SK-MEL-5 (cell line): ENCODE measurements at regions not wholly inside any gene's neighbourhood (a gene's known extent, or its start where the extent isn't known, plus 50 kb on each side); places are given as distances from the start of the nearest gene placed in this dataset.

Experiments used
- small RNA-seq, 2 experiments: library from RNA; depleted of rRNA; stranded (forward); fragments of <200 nt; gene quantifications; one replicate each; pipeline ENCODE3, GENCODE V24; 2014

Small RNA genes lying in the stretch of these regions (small RNA-seq; reads per million reads assigned to genes)
- gene AP001485.1 (0 reads per million in 2 experiments), gene MIR7641-1 (0 reads per million in 2 experiments)
